Fibroblast of the aortic adventitia (primary cell): ENCODE measurements at regions not wholly inside any gene's neighbourhood (a gene's known extent, or its start where the extent isn't known, plus 50 kb on each side); places are given as distances from the start of the nearest gene placed in this dataset.

ENCODE experiments used
- DNase-seq: peaks from one replicate; pipeline ENCODE4 v3.0.0-alpha.2; 2010; ENCODE audit warnings: low read depth
- H3K4me3 ChIP-seq: 2 replicates; pipeline ENCODE4 v1.5.1; 2011; ENCODE audit warnings: low read depth, mild to moderate bottlenecking, control low read depth, low read length, moderate library complexity
- CTCF ChIP-seq: IDR thresholded peaks from 2 replicates; pipeline ENCODE4 v1.5.1; 2011; ENCODE audit warnings: mild to moderate bottlenecking, low read length, control low read depth, inconsistent platforms; ENCODE audit not compliant: insufficient read depth

DNA sequence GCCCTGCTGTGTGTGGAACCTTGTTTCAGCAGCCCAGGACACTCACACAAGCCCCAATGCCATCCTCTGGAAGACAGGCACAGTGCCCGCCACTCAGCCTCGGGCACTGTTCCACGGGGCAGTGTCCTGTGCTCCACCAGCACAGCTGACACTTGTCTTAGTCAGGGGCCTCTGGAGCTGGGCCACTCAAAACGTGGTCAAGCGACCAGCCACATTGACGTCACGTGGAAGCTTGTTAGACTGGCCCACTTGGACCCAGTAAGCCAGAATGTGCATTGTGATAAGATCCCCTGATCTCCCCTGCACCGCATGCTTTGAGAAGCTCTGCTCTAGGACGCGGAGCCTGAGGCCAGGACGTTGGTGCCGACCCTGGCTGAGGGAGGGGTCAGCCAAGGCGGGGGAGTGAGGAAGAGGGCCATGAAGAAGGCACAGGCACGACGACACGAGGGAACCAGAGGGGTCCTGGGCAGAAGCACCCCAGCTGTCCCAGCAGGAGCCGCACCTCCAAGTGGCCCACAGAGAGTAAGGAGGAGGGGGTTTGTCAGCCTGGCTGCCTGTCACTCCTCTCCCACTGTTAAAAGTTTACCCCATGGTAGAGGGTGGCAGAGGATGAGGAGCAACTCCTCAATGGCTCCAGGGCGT is 64.6 kb downstream of the LINC01488 start:
- DNase-seq = no peak
- no peak for TF ChIP-seq CTCF
- no peak overlapping the region for H3K4me3 ChIP-seq

GRCh38 chr11:69546735-69547370 is 65.4 kb downstream of the LINC01488 start:
- no peak for TF ChIP-seq CTCF
- H3K4me3 ChIP-seq = no peak overlapping the region
- no peak for DNase-seq

DNA sequence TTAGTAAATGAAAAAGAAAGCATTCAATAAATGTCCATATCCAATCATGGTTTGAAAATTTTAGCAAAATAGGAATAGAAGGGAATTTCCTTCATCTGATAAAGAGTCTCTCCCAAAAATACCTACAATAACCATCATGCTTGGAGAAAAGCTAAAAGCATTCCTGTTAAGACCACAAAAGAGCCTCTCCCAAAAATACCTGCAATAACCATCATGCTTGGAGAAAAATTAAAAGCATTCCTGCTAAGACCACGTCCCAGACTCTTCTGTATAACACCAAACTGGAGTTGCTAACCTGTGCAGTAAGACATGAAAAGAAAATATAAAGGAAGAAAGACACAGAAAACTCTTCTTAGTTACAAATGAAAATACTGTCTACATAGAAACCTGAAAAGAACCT is 69.4 kb downstream of the LINC01488 start:
- H3K4me3 ChIP-seq = no peak overlapping the region
- DNase-seq = no peak
- TF ChIP-seq CTCF = no peak

GRCh38 chr11:69551963-69552362 is 70.5 kb downstream of the LINC01488 start:
- no peak for TF ChIP-seq CTCF
- DNase-seq = no peak
- no peak overlapping the region for H3K4me3 ChIP-seq

GRCh38 chr11:69552951-69553350 is 71.5 kb downstream of the LINC01488 start:
- TF ChIP-seq CTCF = no peak
- DNase-seq = no peak
- H3K4me3 ChIP-seq = no peak overlapping the region

DNA sequence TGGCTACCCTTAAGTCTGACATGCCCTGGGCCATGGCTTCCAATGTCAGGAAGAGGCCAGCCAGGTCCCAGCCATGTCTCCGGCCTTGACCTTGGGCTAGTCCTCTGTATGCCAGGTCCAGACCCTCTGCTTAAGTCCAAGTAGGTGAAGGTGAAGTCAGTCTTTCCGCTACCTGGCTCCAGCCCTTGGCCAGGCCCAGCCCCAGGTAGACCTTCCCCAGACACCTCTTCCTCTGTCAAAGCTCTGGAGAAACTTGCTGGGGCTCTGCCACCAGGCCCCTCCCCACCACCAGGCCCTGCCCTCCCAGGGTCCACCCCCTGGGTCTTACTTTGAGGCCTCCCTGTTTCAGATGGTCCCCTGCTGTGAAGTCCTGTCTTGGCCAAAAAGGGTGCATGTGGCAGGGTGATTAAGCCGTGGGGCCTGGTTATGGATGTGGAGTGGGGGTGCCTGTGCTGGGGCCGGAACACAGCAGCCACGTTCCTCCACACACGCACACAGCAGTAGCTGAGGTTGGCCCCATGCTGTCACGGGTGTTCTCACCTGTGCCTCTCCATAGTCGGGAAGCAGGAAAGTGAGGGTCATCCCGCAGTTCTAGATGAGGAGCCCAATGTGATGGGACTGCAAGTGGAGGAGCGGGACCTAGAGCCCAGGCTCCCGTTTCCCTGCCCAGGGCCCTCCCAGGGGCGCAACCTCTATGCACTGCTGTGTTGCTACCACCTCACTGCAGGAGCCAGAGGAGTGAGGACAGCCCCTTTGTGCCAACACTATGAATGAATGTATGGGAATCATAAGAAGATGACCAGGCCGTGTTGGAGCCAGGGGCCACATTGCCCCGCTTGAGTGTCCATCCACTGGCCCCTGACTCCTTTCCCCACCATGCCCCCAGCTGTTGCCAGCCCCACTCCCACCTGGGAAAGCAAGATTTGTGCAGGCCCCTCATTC is 72.2 kb downstream of the LINC01488 start:
- no peak for DNase-seq
- TF ChIP-seq CTCF = no peak

More for the DNA sequence above, 72.2 kb downstream of the LINC01488 start:
- no peak overlapping the region for H3K4me3 ChIP-seq
